HCT116 (cell line): ENCODE measurements at regions not wholly inside any gene's neighbourhood (a gene's known extent, or its start where the extent isn't known, plus 50 kb on each side); places are given as distances from the start of the nearest gene placed in this dataset.

ENCODE experiments used
- ATAC-seq: fragments of 200-7000 bp; cut with Tn5 transposase; 2 replicates; pipeline ENCODE4 v1.9.1; 2020; ENCODE audit warnings: mild to moderate bottlenecking, moderate library complexity
- BruUV-seq: library from RNA; stranded (reverse); fragments of 400-500 nt; replicated peaks from 2 replicates; lab custom pipeline; 2021; lab: Mats Ljungman, UMichigan
- CTCF ChIA-PET: fragments of 300-600 bp; sonication (Branson Sonifier 250); formaldehyde crosslinking; loops from one replicate; lab custom pipeline; 2021; ENCODE audit warnings: antibody characterized with exemption; lab: Charles Lee
- POLR2A ChIA-PET: fragments of 300-600, 350-600 bp; sonication (Branson Sonifier 250); formaldehyde crosslinking; loops from one replicate; lab custom pipeline; 2021; ENCODE audit warnings: antibody characterized with exemption; lab: Charles Lee
- RAD21 ChIA-PET, 2 experiments: fragments of 300-600 bp; sonication (Branson Sonifier 250); formaldehyde crosslinking; loops; one replicate each; lab custom pipeline; 2023; ENCODE audit warnings: low total read pairs in 2 of 2; ENCODE audit not compliant: uncharacterized antibody in 2 of 2, unreplicated experiment in 2 of 2, low non-redundant PET in 1 of 2; lab: Charles Lee
- DNase-seq: peaks from one replicate; pipeline ENCODE4 v3.0.0-alpha.2; 2010; ENCODE audit warnings: low read depth, low spot score
- H2AFZ ChIP-seq: fragments of 200-600 bp; shearing (Covaris generic), sonication (generic); 2 replicates; pipeline ENCODE4 v1.6.1; 2017; ENCODE audit warnings: low read depth, mixed run types, mixed read lengths, antibody characterized with exemption, low read length; ENCODE audit not compliant: poor library complexity, severe bottlenecking
- H3K27ac ChIP-seq: 2 replicates; pipeline ENCODE4 v1.5.1; 2012; ENCODE audit warnings: low read depth, low read length
- H3K27me3 ChIP-seq: fragments of 200-600 bp; sonication (generic); 2 replicates; pipeline ENCODE4 v1.6.1; 2016; ENCODE audit warnings: mixed run types, low read length, mixed read lengths; ENCODE audit not compliant: insufficient read depth
- H3K36me3 ChIP-seq, 2 experiments: fragments of 200-500 bp in 1 of 2; fragments of 200-600 bp in 1 of 2; sonication (Bioruptor generic) in 1 of 2; sonication (generic) in 1 of 2; 2 replicates each; pipeline versions ENCODE4 v1.5.1 to v1.6.1; 2014 to 2016; ENCODE audit warnings: low read length in 2 of 2, inconsistent platforms in 1 of 2, mixed read lengths in 1 of 2, mixed run types in 1 of 2; ENCODE audit not compliant: insufficient read depth in 2 of 2, control insufficient read depth in 1 of 2
- H3K4me1 ChIP-seq, 2 experiments: fragments of 200-600 bp in 1 of 2; sonication (generic) in 1 of 2; 2 replicates each; pipeline versions ENCODE4 v1.5.1 to v1.6.1; 2012 to 2017; ENCODE audit warnings: low read length in 2 of 2, inconsistent platforms in 1 of 2, mild to moderate bottlenecking in 1 of 2, mixed read lengths in 1 of 2, mixed run types in 1 of 2, moderate library complexity in 1 of 2; ENCODE audit not compliant: insufficient read depth in 2 of 2, control insufficient read depth in 1 of 2
- H3K4me2 ChIP-seq: fragments of 200-600 bp; sonication (generic); 2 replicates; pipeline ENCODE4 v1.6.1; 2017; ENCODE audit warnings: mixed run types, low read length, mixed read lengths
- H3K4me3 ChIP-seq, 2 experiments: fragments of 200-600 bp in 1 of 2; sonication (generic) in 1 of 2; replicated peaks in 1 of 2; 2 replicates each; pipeline ENCODE4 v1.5.1; 2011 to 2016; ENCODE audit warnings: low read length in 2 of 2, control low read depth in 1 of 2, low read depth in 1 of 2, mild to moderate bottlenecking in 1 of 2, mixed read lengths in 1 of 2, mixed run types in 1 of 2
- H3K79me2 ChIP-seq: fragments of 200-600 bp; sonication (generic); 2 replicates; pipeline ENCODE4 v1.6.1; 2017; ENCODE audit warnings: mild to moderate bottlenecking, mixed run types, low read length, moderate library complexity, mixed read lengths; ENCODE audit not compliant: insufficient read depth
- H3K9ac ChIP-seq: fragments of 200-600 bp; sonication (generic); 2 replicates; pipeline ENCODE4 v1.6.1; 2016; ENCODE audit warnings: low read length, mixed read lengths
- H3K9me2 ChIP-seq: fragments of 200-600 bp; sonication (generic), shearing (Covaris generic); 2 replicates; pipeline ENCODE4 v1.6.1; 2017; ENCODE audit warnings: mixed run types, mild to moderate bottlenecking, moderate library complexity; ENCODE audit not compliant: insufficient read depth
- H3K9me3 ChIP-seq, 2 experiments: fragments of 200-500 bp in 1 of 2; fragments of 200-600 bp in 1 of 2; sonication (Bioruptor generic) in 1 of 2; sonication (generic) in 1 of 2; 2 replicates each; pipeline ENCODE4 v1.6.1; 2014 to 2017; ENCODE audit warnings: low read length in 2 of 2, mixed read lengths in 2 of 2, inconsistent platforms in 1 of 2, low read depth in 1 of 2, mild to moderate bottlenecking in 1 of 2, mixed run types in 1 of 2, moderate library complexity in 1 of 2; ENCODE audit not compliant: control insufficient read depth in 1 of 2, insufficient read depth in 1 of 2
- H4K20me1 ChIP-seq: fragments of 200-600 bp; sonication (generic), shearing (Covaris generic); 2 replicates; pipeline ENCODE4 v1.6.1; 2017; ENCODE audit warnings: mixed run types, mild to moderate bottlenecking, moderate library complexity; ENCODE audit not compliant: insufficient read depth
- CBX3 ChIP-seq: IDR thresholded peaks from 2 replicates; pipeline ENCODE4 v1.6.1; 2012; ENCODE audit warnings: low read depth
- CEBPB ChIP-seq: IDR thresholded peaks from 2 replicates; pipeline ENCODE4 v1.6.1; 2012; ENCODE audit warnings: low read depth
- CTCF ChIP-seq, 3 experiments: fragments of 200-600 bp in 1 of 3; sonication (generic) in 1 of 3; IDR thresholded peaks in 2 of 3; conservative IDR thresholded peaks in 1 of 3; 2 replicates each; pipeline ENCODE4 v1.5.1; 2012 to 2017; ENCODE audit warnings: low read depth in 2 of 3, low read length in 2 of 3, antibody characterized with exemption in 1 of 3, borderline replicate concordance in 1 of 3, control low read depth in 1 of 3, mild to moderate bottlenecking in 1 of 3, mixed read lengths in 1 of 3, mixed run types in 1 of 3, moderate library complexity in 1 of 3; ENCODE audit not compliant: insufficient read depth in 1 of 3
- EGR1 ChIP-seq: IDR thresholded peaks from 2 replicates; pipeline ENCODE4 v1.6.1; 2012; ENCODE audit warnings: low read depth
- ELF1 ChIP-seq: IDR thresholded peaks from 2 replicates; pipeline ENCODE4 v1.6.1; 2012; ENCODE audit warnings: low read depth, borderline replicate concordance
- EZH2 ChIP-seq: fragments of 200-600 bp; sonication (generic); IDR thresholded peaks from 2 replicates; pipeline ENCODE4 v1.6.1; 2017; ENCODE audit warnings: antibody characterized with exemption, mixed run types
- EZH2phosphoT487 ChIP-seq: fragments of 200-600 bp; IDR thresholded peaks from 2 replicates; pipeline ENCODE4 v1.6.1; 2018; ENCODE audit warnings: antibody characterized with exemption, borderline replicate concordance
- FOSL1 ChIP-seq: IDR thresholded peaks from 2 replicates; pipeline ENCODE4 v1.6.1; 2012; ENCODE audit warnings: low read depth
- POLR2AphosphoS5 ChIP-seq: IDR thresholded peaks from 2 replicates; pipeline ENCODE4 v1.6.1; 2011; ENCODE audit warnings: mild to moderate bottlenecking, low read depth, low read length, moderate library complexity
- SIN3A ChIP-seq: IDR thresholded peaks from 2 replicates; pipeline ENCODE4 v1.6.1; 2012; ENCODE audit warnings: low read depth
- SP1 ChIP-seq: IDR thresholded peaks from 2 replicates; pipeline ENCODE4 v1.6.1; 2012; ENCODE audit warnings: low read depth
- SRF ChIP-seq: IDR thresholded peaks from 2 replicates; pipeline ENCODE4 v1.6.1; 2012; ENCODE audit warnings: low read depth
- TCF7L2 ChIP-seq: IDR thresholded peaks from 2 replicates; pipeline ENCODE4 v1.7.0; 2011; ENCODE audit warnings: borderline replicate concordance, inconsistent platforms; ENCODE audit not compliant: insufficient read depth, insufficient read length; ENCODE audit errors: extremely low read depth
- YY1 ChIP-seq: IDR thresholded peaks from 2 replicates; pipeline ENCODE4 v1.6.1; 2011; ENCODE audit warnings: low read length, low read depth, moderate library complexity, mild to moderate bottlenecking; ENCODE audit not compliant: insufficient replicate concordance; ENCODE audit errors: extremely low read depth
- ZBTB33 ChIP-seq: IDR thresholded peaks from 2 replicates; pipeline ENCODE4 v1.6.1; 2011; ENCODE audit warnings: mild to moderate bottlenecking, low read length, moderate library complexity; ENCODE audit not compliant: insufficient replicate concordance; ENCODE audit errors: extremely low read depth
- ZFX ChIP-seq: fragments of 450-650 bp; IDR thresholded peaks from 2 replicates; pipeline ENCODE4 v1.6.1; 2017
- ZNF274 ChIP-seq: fragments of 200-500 bp; sonication (Bioruptor generic); IDR thresholded peaks from 2 replicates; pipeline ENCODE4 v1.6.1; 2014; ENCODE audit warnings: mild to moderate bottlenecking, low read depth, low read length, inconsistent platforms
- intact Hi-C: fragments of 100-400 bp; cut with micrococcal nuclease; formaldehyde crosslinking; loops from 2 replicates; pipeline ENCODE4 v1.10.0; 2022
- TF ChIP-seq, protein P1 (sequence below): IDR thresholded peaks from 2 replicates; pipeline ENCODE4 v1.6.1; 2012; ENCODE audit warnings: low read depth

- H4K20me1 ChIP-seq, result no peaks in the 10 kb centered on the region
- no peaks in the 10 kb centered on the region for H3K79me2 ChIP-seq
- intact Hi-C loops, result no loop called here
- no peak for TF ChIP-seq FOSL1
- TF ChIP-seq POLR2AphosphoS5, result no peak
- TF ChIP-seq SP1, result no peak
- TF ChIP-seq EZH2phosphoT487, result no peak
- no peak for TF ChIP-seq SRF
- no peak for TF ChIP-seq CTCF (IDR thresholded peaks at IDR 0.05 in 2 of 3, conservative IDR thresholded peaks at IDR 0.05 in 1 of 3; ENCODE audit: borderline replicate concordance in 1 of 3, insufficient read depth in 1 of 3, low read depth in 2 of 3, low read length in 2 of 3)
- TF ChIP-seq ELF1, result no peak
- no peak for TF ChIP-seq CBX3
- TF ChIP-seq, protein P1, sequence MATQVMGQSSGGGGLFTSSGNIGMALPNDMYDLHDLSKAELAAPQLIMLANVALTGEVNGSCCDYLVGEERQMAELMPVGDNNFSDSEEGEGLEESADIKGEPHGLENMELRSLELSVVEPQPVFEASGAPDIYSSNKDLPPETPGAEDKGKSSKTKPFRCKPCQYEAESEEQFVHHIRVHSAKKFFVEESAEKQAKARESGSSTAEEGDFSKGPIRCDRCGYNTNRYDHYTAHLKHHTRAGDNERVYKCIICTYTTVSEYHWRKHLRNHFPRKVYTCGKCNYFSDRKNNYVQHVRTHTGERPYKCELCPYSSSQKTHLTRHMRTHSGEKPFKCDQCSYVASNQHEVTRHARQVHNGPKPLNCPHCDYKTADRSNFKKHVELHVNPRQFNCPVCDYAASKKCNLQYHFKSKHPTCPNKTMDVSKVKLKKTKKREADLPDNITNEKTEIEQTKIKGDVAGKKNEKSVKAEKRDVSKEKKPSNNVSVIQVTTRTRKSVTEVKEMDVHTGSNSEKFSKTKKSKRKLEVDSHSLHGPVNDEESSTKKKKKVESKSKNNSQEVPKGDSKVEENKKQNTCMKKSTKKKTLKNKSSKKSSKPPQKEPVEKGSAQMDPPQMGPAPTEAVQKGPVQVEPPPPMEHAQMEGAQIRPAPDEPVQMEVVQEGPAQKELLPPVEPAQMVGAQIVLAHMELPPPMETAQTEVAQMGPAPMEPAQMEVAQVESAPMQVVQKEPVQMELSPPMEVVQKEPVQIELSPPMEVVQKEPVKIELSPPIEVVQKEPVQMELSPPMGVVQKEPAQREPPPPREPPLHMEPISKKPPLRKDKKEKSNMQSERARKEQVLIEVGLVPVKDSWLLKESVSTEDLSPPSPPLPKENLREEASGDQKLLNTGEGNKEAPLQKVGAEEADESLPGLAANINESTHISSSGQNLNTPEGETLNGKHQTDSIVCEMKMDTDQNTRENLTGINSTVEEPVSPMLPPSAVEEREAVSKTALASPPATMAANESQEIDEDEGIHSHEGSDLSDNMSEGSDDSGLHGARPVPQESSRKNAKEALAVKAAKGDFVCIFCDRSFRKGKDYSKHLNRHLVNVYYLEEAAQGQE, result no peak
- no peak for TF ChIP-seq TCF7L2
- TF ChIP-seq ZBTB33, result no peak
- no peak for TF ChIP-seq ZNF274
- TF ChIP-seq CEBPB, result no peak
- TF ChIP-seq SIN3A, result no peak
- TF ChIP-seq YY1, result no peak
- no peak for TF ChIP-seq EZH2
- TF ChIP-seq EGR1, result no peak
- no peak for TF ChIP-seq ZFX
- no TSS peak for BruUV-seq
- no peaks in the 10 kb centered on the region for H3K9me2 ChIP-seq
- H3K9ac ChIP-seq, result no peak overlapping the region
- RAD21 ChIA-PET, result no interaction called here
- H3K4me2 ChIP-seq, result no peak overlapping the region
- ATAC-seq (no peak), DNase-seq (no peak)
- no peaks in the 10 kb centered on the region for H3K36me3 ChIP-seq
- no peaks in the 10 kb centered on the region for H3K9me3 ChIP-seq
- H3K27me3 ChIP-seq, result no peaks in the 10 kb centered on the region
- no peak overlapping the region for H3K27ac ChIP-seq
- H2AFZ ChIP-seq, result no peak overlapping the region
- H3K4me1 ChIP-seq, result no peaks in the 10 kb centered on the region
- no peak overlapping the region for H3K4me3 ChIP-seq
- CTCF ChIA-PET, result no interaction called here
- POLR2A ChIA-PET, result no interaction called here
These were observed 59.9 kb upstream of the AP1S2 start for GRCh38 chrX:15914486-15914885.
